ENCODE measurements at regions not wholly inside any gene's neighbourhood (a gene's known extent, or its start where the extent isn't known, plus 50 kb on each side); places are given as distances from the start of the nearest gene placed in this dataset.

GRCh38 chrX:124940531-124940930, 379.1 kb upstream of the TEX13C start:
- H3K9me3 Mint-ChIP-seq: peaks cover 0 to 2% (median 0%) of the 10 kb centered on the region in 7 donors
- no peaks in the 10 kb centered on the region for H3K4me1 Mint-ChIP-seq
- no peaks in the 10 kb centered on the region for H3K36me3 Mint-ChIP-seq
- ATAC-seq (ENCODE audit: low read depth in 2 of 2) (no peak), DNase-seq (no peak)
- H3K27me3 Mint-ChIP-seq: no peaks in the 10 kb centered on the region
- no peak overlapping the region for H3K4me3 Mint-ChIP-seq
- no peak overlapping the region for H3K27ac Mint-ChIP-seq

- Mint-ChIP-seq H3K4me1 (no peaks in the 10 kb centered on the region), H3K27ac (peak overlapping the region in 1 of 6 donors; percentile 33), H3K27me3 (no peaks in the 10 kb centered on the region), H3K36me3 (no peaks in the 10 kb centered on the region), H3K9me3 (peaks cover 0 to 10% (median 0%) of the 10 kb centered on the region in 7 donors), H3K4me3 (no peak overlapping the region)
- ATAC-seq (ENCODE audit: low read depth in 2 of 2) (no peak), DNase-seq (no peak)
Measured at GRCh38 chrX:124954402-124954801, 365.3 kb upstream of the TEX13C start.

- no peak overlapping the region for H3K27ac Mint-ChIP-seq
- H3K27me3 Mint-ChIP-seq: no peaks in the 10 kb centered on the region
- H3K9me3 Mint-ChIP-seq: peaks cover 0 to 5% (median 0%) of the 10 kb centered on the region in 7 donors
- no peaks in the 10 kb centered on the region for H3K4me1 Mint-ChIP-seq
- H3K36me3 Mint-ChIP-seq: no peaks in the 10 kb centered on the region
- no peak for ATAC-seq (ENCODE audit: low read depth in 2 of 2)
- H3K4me3 Mint-ChIP-seq: no peak overlapping the region
- no peak for DNase-seq
Measured at GRCh38 chrX:124960454-124960853, 359.2 kb upstream of the TEX13C start.

- no peak for ATAC-seq (ENCODE audit: low read depth in 2 of 2)
- Mint-ChIP-seq H3K36me3 (no peaks in the 10 kb centered on the region), H3K4me1 (no peaks in the 10 kb centered on the region), H3K9me3 (peaks cover 2 to 5% (median 3%) of the 10 kb centered on the region in 7 donors), H3K4me3 (no peak within 1 kb of the TSS), H3K27me3 (no peaks in the 10 kb centered on the region), H3K27ac (no peak within 1 kb of the TSS)
- no peak for DNase-seq
Measured at GRCh38 chrX:124963717-124964116, 356.0 kb upstream of the TEX13C start, which contains the start of gene TENM1. Gene TENM1 (minus strand): TSS chrX:124963817.

GRCh38 chrX:124975456-124975855, 344.2 kb upstream of the TEX13C start:
- no peaks in the 10 kb centered on the region for H3K36me3 Mint-ChIP-seq
- no peak overlapping the region for H3K4me3 Mint-ChIP-seq
- H3K4me1 Mint-ChIP-seq: no peaks in the 10 kb centered on the region
- ATAC-seq (ENCODE audit: low read depth in 2 of 2) (no peak), DNase-seq (no peak)
- H3K27ac Mint-ChIP-seq: no peak overlapping the region
- no peaks in the 10 kb centered on the region for H3K27me3 Mint-ChIP-seq
- H3K9me3 Mint-ChIP-seq: peaks cover 0 to 5% (median 0%) of the 10 kb centered on the region in 7 donors

- H3K4me1 Mint-ChIP-seq: no peaks in the 10 kb centered on the region
- H3K27me3 Mint-ChIP-seq: no peaks in the 10 kb centered on the region
- no peak overlapping the region for H3K27ac Mint-ChIP-seq
- DNase-seq: no peak
- H3K9me3 Mint-ChIP-seq: no peaks in the 10 kb centered on the region
- no peaks in the 10 kb centered on the region for H3K36me3 Mint-ChIP-seq
- no peak overlapping the region for H3K4me3 Mint-ChIP-seq
- no peak for ATAC-seq (ENCODE audit: low read depth in 2 of 2)
Measured at GRCh38 chrX:124981420-124981819, 338.3 kb upstream of the TEX13C start.

GRCh38 chrX:124984140-124984813, 335.4 kb upstream of the TEX13C start:
- Mint-ChIP-seq H3K36me3 (no peaks in the 10 kb centered on the region), H3K27ac (no peak overlapping the region), H3K27me3 (no peaks in the 10 kb centered on the region), H3K9me3 (peaks cover 0 to 2% (median 0%) of the 10 kb centered on the region in 7 donors), H3K4me1 (no peaks in the 10 kb centered on the region), H3K4me3 (no peak overlapping the region)
- DNase-seq: no peak
- ATAC-seq (ENCODE audit: low read depth in 2 of 2): no peak

- Mint-ChIP-seq H3K27me3 (no peaks in the 10 kb centered on the region), H3K9me3 (peaks cover 0 to 4% (median 0%) of the 10 kb centered on the region in 7 donors), H3K4me3 (no peak overlapping the region), H3K4me1 (no peaks in the 10 kb centered on the region), H3K36me3 (no peaks in the 10 kb centered on the region), H3K27ac (no peak overlapping the region)
- DNase-seq: no peak
- no peak for ATAC-seq (ENCODE audit: low read depth in 2 of 2)
Measured at GRCh38 chrX:124986284-124986683, 333.4 kb upstream of the TEX13C start.

- H3K9me3 Mint-ChIP-seq: peaks cover 0 to 5% (median 2%) of the 10 kb centered on the region in 7 donors
- ATAC-seq (ENCODE audit: low read depth in 2 of 2) (no peak), DNase-seq (no peak)
- peaks cover 0 to 3% (median 0%) of the 10 kb centered on the region in 3 donors for H3K27me3 Mint-ChIP-seq
- no peaks in the 10 kb centered on the region for H3K36me3 Mint-ChIP-seq
- no peak overlapping the region for H3K4me3 Mint-ChIP-seq
- no peaks in the 10 kb centered on the region for H3K4me1 Mint-ChIP-seq
- no peak overlapping the region for H3K27ac Mint-ChIP-seq
Measured at GRCh38 chrX:124993735-124994134, 325.9 kb upstream of the TEX13C start.

- Mint-ChIP-seq H3K4me1 (no peaks in the 10 kb centered on the region), H3K27me3 (peaks cover 0 to 3% (median 0%) of the 10 kb centered on the region in 3 donors), H3K27ac (no peak overlapping the region), H3K4me3 (no peak overlapping the region), H3K9me3 (peaks cover 0 to 5% (median 2%) of the 10 kb centered on the region in 7 donors), H3K36me3 (no peaks in the 10 kb centered on the region)
- DNase-seq (no peak), ATAC-seq (ENCODE audit: low read depth in 2 of 2) (no peak)
Measured at GRCh38 chrX:124994404-124994803, 325.3 kb upstream of the TEX13C start.

- H3K4me3 Mint-ChIP-seq: no peak overlapping the region
- no peaks in the 10 kb centered on the region for H3K4me1 Mint-ChIP-seq
- DNase-seq (no peak), ATAC-seq (ENCODE audit: low read depth in 2 of 2) (no peak)
- no peaks in the 10 kb centered on the region for H3K27me3 Mint-ChIP-seq
- no peaks in the 10 kb centered on the region for H3K36me3 Mint-ChIP-seq
- H3K9me3 Mint-ChIP-seq: peaks cover 0 to 11% (median 3%) of the 10 kb centered on the region in 7 donors
- no peak overlapping the region for H3K27ac Mint-ChIP-seq
Measured at GRCh38 chrX:125003746-125004446, 315.8 kb upstream of the TEX13C start.

- no peaks in the 10 kb centered on the region for H3K36me3 Mint-ChIP-seq
- no peaks in the 10 kb centered on the region for H3K4me1 Mint-ChIP-seq
- no peaks in the 10 kb centered on the region for H3K27me3 Mint-ChIP-seq
- no peak overlapping the region for H3K27ac Mint-ChIP-seq
- ATAC-seq (ENCODE audit: low read depth in 2 of 2) (no peak), DNase-seq (no peak)
- H3K4me3 Mint-ChIP-seq: no peak overlapping the region
- H3K9me3 Mint-ChIP-seq: peaks cover 0 to 11% (median 4%) of the 10 kb centered on the region in 7 donors
Measured at GRCh38 chrX:125004799-125005198, 314.9 kb upstream of the TEX13C start.

GRCh38 chrX:125005863-125006262, 313.8 kb upstream of the TEX13C start:
- Mint-ChIP-seq H3K27ac (no peak overlapping the region), H3K4me3 (no peak overlapping the region), H3K4me1 (no peaks in the 10 kb centered on the region), H3K9me3 (peaks cover 0 to 13% (median 4%) of the 10 kb centered on the region in 7 donors), H3K36me3 (no peaks in the 10 kb centered on the region), H3K27me3 (no peaks in the 10 kb centered on the region)
- ATAC-seq (ENCODE audit: low read depth in 2 of 2) (no peak), DNase-seq (no peak)

- peaks cover 0 to 21% (median 7%) of the 10 kb centered on the region in 7 donors for H3K9me3 Mint-ChIP-seq
- DNase-seq: no peak
- no peaks in the 10 kb centered on the region for H3K27me3 Mint-ChIP-seq
Measured at GRCh38 chrX:125006704-125007103, 313.0 kb upstream of the TEX13C start.

More at GRCh38 chrX:125006704-125007103, 313.0 kb upstream of the TEX13C start:
- Mint-ChIP-seq H3K27ac (no peak overlapping the region), H3K4me1 (no peaks in the 10 kb centered on the region), H3K36me3 (no peaks in the 10 kb centered on the region), H3K4me3 (no peak overlapping the region)
- no peak for ATAC-seq (ENCODE audit: low read depth in 2 of 2)
